Loucy (cell line): ENCODE measurements at regions not wholly inside any gene's neighbourhood (a gene's known extent, or its start where the extent isn't known, plus 50 kb on each side); places are given as distances from the start of the nearest gene placed in this dataset.

ENCODE experiments used
- H2AFZ ChIP-seq: fragments of 200-600 bp; sonication (generic); 2 replicates; pipeline ENCODE4 v1.6.0; 2016; ENCODE audit warnings: antibody characterized with exemption, mild to moderate bottlenecking, low read length, moderate library complexity
- H3F3A ChIP-seq: fragments of 200-600 bp; 2 replicates; pipeline ENCODE4 v1.6.0; 2016; ENCODE audit warnings: antibody characterized with exemption, low read depth, mild to moderate bottlenecking
- H3K27me3 ChIP-seq: fragments of 200-600 bp; sonication (generic); 2 replicates; pipeline ENCODE4 v1.6.1; 2014; ENCODE audit warnings: low read length, mild to moderate bottlenecking; ENCODE audit not compliant: insufficient read depth, poor library complexity, severe bottlenecking
- H3K36me3 ChIP-seq: fragments of 200-600 bp; sonication (generic); 2 replicates; pipeline ENCODE4 v1.6.1; 2016; ENCODE audit warnings: low read length; ENCODE audit not compliant: insufficient read depth
- H3K4me1 ChIP-seq: fragments of 200-600 bp; sonication (generic); 2 replicates; pipeline ENCODE4 v1.5.1; 2014; ENCODE audit warnings: low read length, mild to moderate bottlenecking; ENCODE audit not compliant: insufficient read depth, poor library complexity, severe bottlenecking
- H3K4me2 ChIP-seq: fragments of 200-600 bp; sonication (generic); 2 replicates; pipeline ENCODE4 v1.6.0; 2014; ENCODE audit warnings: antibody characterized with exemption, low read length, low read depth, mild to moderate bottlenecking; ENCODE audit not compliant: poor library complexity, severe bottlenecking
- H3K4me3 ChIP-seq: fragments of 200-600 bp; sonication (generic); 2 replicates; pipeline ENCODE4 v1.5.1; 2014; ENCODE audit warnings: low read length, mild to moderate bottlenecking, mixed read lengths; ENCODE audit not compliant: poor library complexity, severe bottlenecking
- H3K79me2 ChIP-seq: fragments of 200-600 bp; sonication (generic); 2 replicates; pipeline ENCODE4 v1.6.1; 2014; ENCODE audit warnings: low read length; ENCODE audit not compliant: insufficient read depth
- H3K9ac ChIP-seq: fragments of 200-600 bp; sonication (generic); 2 replicates; pipeline ENCODE4 v1.6.0; 2014; ENCODE audit warnings: mild to moderate bottlenecking, low read depth, low read length, moderate library complexity; ENCODE audit not compliant: poor library complexity, severe bottlenecking
- H3K9me2 ChIP-seq: fragments of 200-600 bp; sonication (generic); replicated peaks from 2 replicates; pipeline ENCODE4 v1.6.1; 2016; ENCODE audit warnings: low read depth, low read length, mixed read lengths
- H3K9me3 ChIP-seq: fragments of 200-600 bp; sonication (generic); 2 replicates; pipeline ENCODE4 v1.6.1; 2014; ENCODE audit warnings: mild to moderate bottlenecking, antibody characterized with exemption, low read length, low read depth; ENCODE audit not compliant: insufficient read depth
- H4K20me1 ChIP-seq: fragments of 200-600 bp; sonication (generic); 2 replicates; pipeline ENCODE4 v1.6.0; 2014; ENCODE audit warnings: antibody characterized with exemption, low read length, mild to moderate bottlenecking; ENCODE audit not compliant: insufficient read depth, poor library complexity, severe bottlenecking
- CTCF ChIP-seq: fragments of 200-600 bp; sonication (generic); conservative IDR thresholded peaks from 2 replicates; pipeline ENCODE4 v1.5.1; 2014; ENCODE audit warnings: mild to moderate bottlenecking, antibody characterized with exemption, low read length
- EZH2phosphoT487 ChIP-seq: fragments of 200-600 bp; IDR thresholded peaks from 2 replicates; pipeline ENCODE4 v1.6.1; 2018; ENCODE audit warnings: antibody characterized with exemption, mild to moderate bottlenecking, moderate library complexity, borderline replicate concordance

- Histone ChIP-seq H3K9me3 (peaks cover 8% of the 10 kb centered on the region; the same call in 1 of the 2 replicates), H3K4me3 (no peak overlapping the region), H3K9me2 (no peaks in the 10 kb centered on the region), H4K20me1 (no peaks in the 10 kb centered on the region), H3K4me2 (no peak overlapping the region), H3K27me3 (peaks cover 6% of the 10 kb centered on the region), H3K79me2 (no peaks in the 10 kb centered on the region), H3K9ac (no peak overlapping the region), H3K4me1 (no peaks in the 10 kb centered on the region), H2AFZ (no peak overlapping the region), H3K36me3 (no peaks in the 10 kb centered on the region), H3F3A (no peaks in the 10 kb centered on the region)
- TF ChIP-seq CTCF (no peak), EZH2phosphoT487 (no peak)
Observed at GRCh38 chr20:51238675-51239305, 215.9 kb upstream of the KCNG1 start.

GRCh38 chr20:51237791-51238190 is 214.9 kb upstream of the KCNG1 start:
- H3K9ac ChIP-seq = no peak overlapping the region
- no peak overlapping the region for H2AFZ ChIP-seq
- H3K79me2 ChIP-seq = no peaks in the 10 kb centered on the region
- no peaks in the 10 kb centered on the region for H4K20me1 ChIP-seq
- H3F3A ChIP-seq = no peaks in the 10 kb centered on the region
- H3K4me2 ChIP-seq = no peak overlapping the region
- no peaks in the 10 kb centered on the region for H3K36me3 ChIP-seq
- H3K4me1 ChIP-seq = no peaks in the 10 kb centered on the region
- H3K9me2 ChIP-seq = no peaks in the 10 kb centered on the region
- no peak overlapping the region for H3K4me3 ChIP-seq
- H3K27me3 ChIP-seq = peaks cover 6% of the 10 kb centered on the region
- TF ChIP-seq CTCF (no peak), EZH2phosphoT487 (no peak)
- peaks cover 4% of the 10 kb centered on the region; the same call in 1 of the 2 replicates for H3K9me3 ChIP-seq

GRCh38 chr20:51237278-51237677 is 214.4 kb upstream of the KCNG1 start:
- Histone ChIP-seq H3K4me3 (no peak overlapping the region), H3K79me2 (no peaks in the 10 kb centered on the region), H3K27me3 (peaks cover 2% of the 10 kb centered on the region), H2AFZ (no peak overlapping the region), H4K20me1 (no peaks in the 10 kb centered on the region), H3K4me1 (no peaks in the 10 kb centered on the region), H3F3A (no peaks in the 10 kb centered on the region), H3K9ac (no peak overlapping the region), H3K36me3 (no peaks in the 10 kb centered on the region), H3K9me2 (no peaks in the 10 kb centered on the region), H3K4me2 (no peak overlapping the region), H3K9me3 (no peaks in the 10 kb centered on the region)
- no peak for TF ChIP-seq CTCF
